Gastrocnemius medialis (tissue), 4 donors: ENCODE measurements at regions not wholly inside any gene's neighbourhood (a gene's known extent, or its start where the extent isn't known, plus 50 kb on each side); places are given as distances from the start of the nearest gene placed in this dataset.

Source experiments
- POLR2A ChIP-seq, 2 donors: fragments of 450-650 bp; IDR thresholded peaks; one replicate each; pipeline ENCODE4 v1.6.1; 2017; ENCODE audit warnings: antibody characterized with exemption in 2 of 2, mild to moderate bottlenecking in 2 of 2, moderate library complexity in 2 of 2
- TF ChIP-seq, protein P1 (sequence below), 5 experiments: fragments of 450-650 bp in 3 of 5; fragments of 200-600 bp in 2 of 5; sonication (generic) in 2 of 5; IDR thresholded peaks in 4 of 5; conservative IDR thresholded peaks in 1 of 5; 1 replicate in 4 of 5; 2 replicates in 1 of 5; pipeline ENCODE4 v1.5.1; 2016 to 2019; ENCODE audit warnings: antibody characterized with exemption in 5 of 5, mild to moderate bottlenecking in 3 of 5, moderate library complexity in 3 of 5

DNA sequence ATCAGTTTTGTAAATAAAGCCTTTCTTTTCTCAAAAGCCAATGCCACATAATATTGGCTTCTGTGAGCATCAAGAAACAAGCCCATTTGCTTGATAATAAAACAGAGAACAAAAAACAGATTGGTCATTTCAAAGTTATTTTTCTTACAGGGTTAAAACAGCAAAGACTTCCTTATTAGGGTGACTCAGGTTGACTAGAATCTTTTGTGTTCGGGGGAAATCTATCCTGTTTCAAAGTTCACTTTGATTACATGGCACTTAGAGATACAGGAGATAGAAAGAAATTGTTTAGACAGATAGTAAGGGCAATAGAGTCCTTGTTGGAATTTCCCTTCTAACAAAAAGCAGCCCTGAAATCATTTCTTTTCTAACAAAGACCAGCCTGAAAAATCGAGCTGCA, 170.0 kb upstream of the GLRA2 start:
- TF ChIP-seq, protein P1, sequence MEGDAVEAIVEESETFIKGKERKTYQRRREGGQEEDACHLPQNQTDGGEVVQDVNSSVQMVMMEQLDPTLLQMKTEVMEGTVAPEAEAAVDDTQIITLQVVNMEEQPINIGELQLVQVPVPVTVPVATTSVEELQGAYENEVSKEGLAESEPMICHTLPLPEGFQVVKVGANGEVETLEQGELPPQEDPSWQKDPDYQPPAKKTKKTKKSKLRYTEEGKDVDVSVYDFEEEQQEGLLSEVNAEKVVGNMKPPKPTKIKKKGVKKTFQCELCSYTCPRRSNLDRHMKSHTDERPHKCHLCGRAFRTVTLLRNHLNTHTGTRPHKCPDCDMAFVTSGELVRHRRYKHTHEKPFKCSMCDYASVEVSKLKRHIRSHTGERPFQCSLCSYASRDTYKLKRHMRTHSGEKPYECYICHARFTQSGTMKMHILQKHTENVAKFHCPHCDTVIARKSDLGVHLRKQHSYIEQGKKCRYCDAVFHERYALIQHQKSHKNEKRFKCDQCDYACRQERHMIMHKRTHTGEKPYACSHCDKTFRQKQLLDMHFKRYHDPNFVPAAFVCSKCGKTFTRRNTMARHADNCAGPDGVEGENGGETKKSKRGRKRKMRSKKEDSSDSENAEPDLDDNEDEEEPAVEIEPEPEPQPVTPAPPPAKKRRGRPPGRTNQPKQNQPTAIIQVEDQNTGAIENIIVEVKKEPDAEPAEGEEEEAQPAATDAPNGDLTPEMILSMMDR (IDR thresholded peaks at IDR 0.05 in 4 of 5, conservative IDR thresholded peaks at IDR 0.05 in 1 of 5) = no peak
- no peak for TF ChIP-seq POLR2A (IDR thresholded peaks at IDR 0.05)
